GM21723 (cell line): ENCODE measurements at regions not wholly inside any gene's neighbourhood (a gene's known extent, or its start where the extent isn't known, plus 50 kb on each side); places are given as distances from the start of the nearest gene placed in this dataset.
"Not testable (repeated sequence)": the region's sequence is repeated elsewhere in the genome, so short reads cannot be mapped to it uniquely, and the experiment has no call there.

Experiments used
- ATAC-seq: cut with Tn5 transposase; IDR thresholded peaks from one replicate; pipeline ENCODE4 v1.9.1; 2021; ENCODE audit warnings: mild to moderate bottlenecking, moderate library complexity; ENCODE audit not compliant: unreplicated experiment

- ATAC-seq: no peak
These were observed 824.6 kb upstream of the SEMA6D start for GRCh38 chr15:46892621-46893160.

DNA sequence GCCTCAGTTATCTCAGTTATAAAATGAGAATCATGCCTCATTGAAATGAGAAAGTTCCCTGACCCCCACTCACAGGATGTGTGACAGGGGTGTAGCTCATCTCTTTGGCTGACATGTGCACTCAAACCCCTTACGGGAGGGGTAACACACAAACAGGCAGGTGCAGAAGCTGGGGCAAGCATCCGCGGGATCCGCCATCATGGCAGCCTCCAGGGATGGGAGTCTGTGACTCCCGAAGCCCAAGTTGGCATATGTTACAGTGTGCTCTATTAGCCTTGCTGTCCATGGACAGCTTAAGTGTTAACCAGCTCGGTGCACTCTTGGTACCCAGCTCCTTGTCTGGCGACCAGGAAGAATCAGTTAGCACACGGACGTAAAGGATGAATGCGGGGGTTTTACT is 822.7 kb upstream of the SEMA6D start:
- no peak for ATAC-seq

GRCh38 chr15:46897266-46897665 is 820.0 kb upstream of the SEMA6D start:
- no peak for ATAC-seq

DNA sequence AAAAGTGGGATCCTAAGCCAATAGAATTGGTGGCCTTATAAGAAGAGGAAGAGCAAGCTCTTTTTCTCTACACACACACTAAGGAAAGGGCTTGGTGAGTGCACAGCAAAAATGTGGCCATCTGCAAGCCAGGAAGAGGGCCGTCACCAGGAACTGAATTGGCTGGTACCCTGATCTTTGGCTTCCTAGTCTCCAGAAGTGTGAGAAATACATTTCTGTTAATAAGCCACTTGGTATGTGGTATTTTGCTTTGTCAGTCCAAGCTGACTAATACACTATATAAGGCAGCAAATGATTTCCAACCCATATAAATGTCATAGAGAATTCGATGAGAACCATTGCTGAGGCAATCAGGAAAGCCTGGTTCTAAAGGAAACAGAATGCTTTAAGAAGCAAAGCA is 816.3 kb upstream of the SEMA6D start:
- no peak for ATAC-seq

- no peak for ATAC-seq
These were observed 799.5 kb upstream of the SEMA6D start for GRCh38 chr15:46917721-46918252.

GRCh38 chr15:46918462-46919140 is 798.7 kb upstream of the SEMA6D start:
- no peak for ATAC-seq

GRCh38 chr15:46921891-46922290 is 795.4 kb upstream of the SEMA6D start:
- no peak for ATAC-seq

DNA sequence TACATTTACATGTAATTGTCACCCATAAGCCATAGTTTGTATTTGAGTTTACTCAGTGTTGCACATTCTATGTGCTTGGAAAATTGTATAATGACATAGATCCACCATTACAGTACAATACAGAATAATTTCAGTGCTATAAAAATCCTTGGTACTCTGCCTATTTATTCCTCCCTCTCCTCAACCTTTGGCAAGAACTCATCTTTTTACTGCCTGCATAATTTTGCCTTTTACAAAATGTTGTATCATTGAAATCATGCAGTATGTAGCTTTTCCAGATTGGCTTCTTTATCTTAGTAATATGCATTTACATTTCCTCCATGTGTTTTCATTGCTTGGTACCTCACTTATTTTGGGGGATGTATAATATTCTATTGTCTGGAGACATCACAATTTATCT is 786.9 kb upstream of the SEMA6D start:
- ATAC-seq: no peak

- ATAC-seq: no peak
These were observed 784.0 kb upstream of the SEMA6D start for GRCh38 chr15:46933332-46933731.

- ATAC-seq: no peak
These were observed 782.5 kb upstream of the SEMA6D start for GRCh38 chr15:46934851-46935250.

GRCh38 chr15:46938169-46938568 is 779.1 kb upstream of the SEMA6D start:
- ATAC-seq: no peak

GRCh38 chr15:46941241-46941640 is 776.1 kb upstream of the SEMA6D start:
- ATAC-seq: no peak

GRCh38 chr15:46946953-46947352 is 770.4 kb upstream of the SEMA6D start:
- no peak for ATAC-seq

GRCh38 chr15:46955576-46955975 is 761.7 kb upstream of the SEMA6D start:
- ATAC-seq: no peak

DNA sequence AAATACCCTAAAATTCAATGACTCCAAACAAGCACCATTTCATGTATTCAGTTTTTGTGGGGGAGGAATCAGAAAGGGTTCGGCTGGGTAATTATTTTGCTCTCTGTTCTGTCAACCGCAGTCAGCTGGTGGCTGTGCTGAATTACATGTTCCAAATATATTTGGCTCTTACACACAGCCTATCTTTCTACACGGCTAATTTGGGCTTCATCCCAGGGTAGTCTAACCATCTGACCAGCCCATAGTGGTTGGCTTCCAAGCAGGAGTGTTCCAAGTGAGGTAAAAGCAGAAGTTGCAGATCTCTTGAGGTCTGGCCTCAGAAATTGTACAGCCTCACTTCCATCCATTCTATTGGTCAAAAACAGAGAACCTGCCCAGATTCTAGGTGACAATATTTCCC is 760.8 kb upstream of the SEMA6D start:
- no peak for ATAC-seq

DNA sequence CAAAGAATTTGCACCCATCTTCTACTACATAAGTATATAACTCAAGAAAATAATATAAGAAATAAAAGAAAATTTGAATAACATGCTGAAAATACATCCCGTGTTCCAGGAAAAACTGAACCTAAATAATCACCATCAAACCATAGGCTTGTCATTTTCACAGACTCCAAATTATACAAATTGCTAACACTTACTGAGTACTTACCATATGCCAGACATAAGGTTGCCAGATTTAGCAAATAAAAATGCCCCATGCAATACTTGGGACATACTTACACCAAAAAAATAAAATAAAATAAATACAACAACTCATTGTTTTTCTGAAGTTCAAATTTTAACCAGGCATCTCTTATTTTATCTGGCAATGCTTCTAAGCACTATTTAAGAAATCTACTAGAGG is 760.4 kb upstream of the SEMA6D start:
- ATAC-seq: no peak

DNA sequence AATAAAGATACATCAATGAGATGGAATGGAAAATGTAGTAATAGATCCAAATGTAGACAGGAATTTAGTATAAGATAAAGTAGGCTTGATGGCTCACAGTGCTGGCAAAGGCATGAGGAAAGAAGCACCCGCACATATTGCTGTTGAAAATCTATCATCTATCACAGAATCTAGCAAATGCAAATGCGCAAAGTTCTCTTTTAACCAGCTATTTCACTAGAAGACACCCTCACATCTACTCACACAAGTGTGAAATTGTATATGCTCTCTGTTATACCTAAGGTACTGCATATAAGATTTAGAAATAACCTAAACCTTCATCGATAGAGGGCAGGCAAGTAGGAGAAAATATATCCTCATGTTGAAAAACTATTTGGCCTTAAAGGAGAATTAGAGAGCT is 756.7 kb upstream of the SEMA6D start:
- ATAC-seq: no peak

- no peak for ATAC-seq
These were observed 755.5 kb upstream of the SEMA6D start for GRCh38 chr15:46961795-46962194.

DNA sequence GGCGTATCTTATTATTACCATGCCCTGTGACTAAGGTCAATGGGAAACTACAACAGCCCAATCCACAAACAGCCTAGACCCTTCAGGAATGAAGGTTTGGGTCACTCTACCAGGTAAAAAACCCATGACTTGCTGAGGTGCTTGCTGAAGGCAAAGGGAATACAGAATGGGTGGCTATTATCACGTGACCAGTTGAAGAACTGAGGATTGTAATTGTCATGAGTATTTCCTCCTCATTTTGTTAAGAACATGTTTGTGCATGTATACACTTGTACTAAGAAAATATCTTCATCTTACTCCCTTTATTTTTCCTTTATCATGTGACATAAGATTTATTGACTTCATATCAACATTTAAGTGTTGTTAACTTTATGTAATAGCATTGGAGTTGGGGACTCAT is 729.2 kb upstream of the SEMA6D start:
- not testable (repeated sequence) for ATAC-seq

DNA sequence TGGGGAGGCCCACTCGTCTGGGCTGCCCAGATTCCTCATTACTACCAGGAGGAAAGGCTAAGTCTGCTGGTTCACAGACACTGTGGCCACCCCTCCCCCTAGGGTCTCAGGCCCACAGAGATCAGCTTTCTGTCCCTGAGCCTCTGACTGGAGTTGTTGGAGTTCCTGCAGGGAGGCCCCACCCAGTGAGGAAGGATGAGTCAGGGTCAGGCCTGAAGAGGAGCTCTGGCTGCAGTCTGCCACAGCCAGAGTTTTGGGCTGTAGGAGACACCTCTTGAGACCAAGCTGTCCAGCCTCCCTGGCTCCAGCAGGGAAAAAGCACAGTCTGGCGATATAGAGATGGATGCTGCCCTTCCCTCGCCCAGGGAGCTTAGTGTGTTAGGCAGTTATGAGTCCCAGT is 720.9 kb upstream of the SEMA6D start:
- ATAC-seq: no peak

DNA sequence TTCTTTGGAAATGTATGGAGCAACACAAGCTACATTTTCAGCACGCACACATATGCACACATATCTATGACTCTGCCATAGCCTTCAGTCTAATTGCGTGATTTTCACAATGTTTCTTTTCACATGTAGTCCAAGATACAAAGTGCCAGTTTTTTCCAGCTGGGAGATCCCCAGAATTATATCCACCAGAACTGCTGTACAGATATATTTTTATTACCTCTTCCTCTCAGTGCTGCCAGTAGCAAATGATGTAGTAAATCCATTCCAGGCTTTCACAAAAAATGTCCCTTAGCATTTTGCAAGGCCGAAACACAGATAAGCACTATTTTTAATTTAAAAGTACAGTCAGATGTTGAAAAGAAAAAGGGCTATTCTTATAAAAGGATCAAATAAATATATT is 719.8 kb upstream of the SEMA6D start:
- no peak for ATAC-seq

DNA sequence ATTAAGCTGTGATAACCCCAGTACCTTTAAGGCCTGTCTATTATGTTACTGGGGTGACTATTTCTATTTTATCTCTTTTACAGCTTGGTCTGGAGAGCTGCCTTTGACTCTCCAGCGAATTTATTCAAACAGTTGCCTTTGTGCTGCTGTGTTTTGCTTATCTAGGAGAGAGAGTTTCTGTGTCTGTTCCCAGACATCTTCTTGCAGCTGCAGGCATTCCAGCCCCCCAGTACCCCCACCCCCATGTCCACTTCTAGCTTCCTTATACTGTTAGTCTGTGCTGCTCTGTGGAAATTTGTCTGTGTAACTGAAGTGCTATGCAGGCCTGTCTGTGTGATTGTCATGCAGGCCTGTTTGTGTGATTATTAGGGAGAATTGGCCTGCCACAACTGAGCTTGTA is 713.7 kb upstream of the SEMA6D start:
- ATAC-seq: no peak

DNA sequence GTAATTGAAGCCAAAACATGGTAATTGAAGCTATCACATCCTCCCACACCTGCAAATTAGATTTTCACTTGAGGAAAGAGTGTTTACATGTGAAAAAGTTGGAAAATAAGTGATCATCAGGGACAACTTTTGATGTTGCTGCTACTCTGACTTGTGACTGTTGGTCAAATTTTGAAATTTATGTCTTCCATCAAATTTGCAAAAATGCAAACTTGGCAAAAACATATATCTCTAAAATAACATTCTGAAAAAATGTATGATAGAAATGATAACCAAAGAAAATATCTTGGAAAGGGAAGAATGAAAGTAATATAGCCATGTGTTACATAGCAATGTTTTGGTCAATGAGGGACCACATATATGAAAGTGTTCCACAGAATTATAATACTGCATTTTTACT is 703.9 kb upstream of the SEMA6D start:
- ATAC-seq: no peak
